Hematopoietic multipotent progenitor cell treated with erythropoietin and hydrocortisone succinate and interleukin-3 and kit ligand, for 15 days (in vitro differentiated cells): ENCODE measurements at regions not wholly inside any gene's neighbourhood (a gene's known extent, or its start where the extent isn't known, plus 50 kb on each side); places are given as distances from the start of the nearest gene placed in this dataset.

Experiments used
- DNase-seq: peaks from one replicate; pipeline ENCODE4 v3.0.0-alpha.2; 2015; ENCODE audit warnings: low spot score

DNA sequence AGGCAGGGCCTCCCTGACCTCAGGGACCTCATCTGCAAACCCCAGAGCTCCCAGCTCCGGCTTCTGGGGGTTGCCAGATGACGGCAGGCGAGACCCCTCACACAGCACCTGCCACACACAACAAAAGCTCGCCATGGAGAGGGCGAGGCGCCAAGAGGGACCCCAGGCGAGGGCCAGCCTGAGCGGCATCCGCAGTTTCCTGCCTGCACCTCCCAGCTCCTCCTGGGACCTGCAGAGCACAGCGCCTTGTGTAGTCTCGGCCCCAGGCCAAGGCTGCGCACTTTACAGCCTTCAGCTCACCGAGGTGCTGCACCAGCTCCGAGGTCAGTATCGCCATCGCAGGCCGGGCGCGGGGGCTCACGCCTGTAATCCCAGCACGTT is 82.4 kb upstream of the ADAMTS2 start:
- no peak for DNase-seq

DNA sequence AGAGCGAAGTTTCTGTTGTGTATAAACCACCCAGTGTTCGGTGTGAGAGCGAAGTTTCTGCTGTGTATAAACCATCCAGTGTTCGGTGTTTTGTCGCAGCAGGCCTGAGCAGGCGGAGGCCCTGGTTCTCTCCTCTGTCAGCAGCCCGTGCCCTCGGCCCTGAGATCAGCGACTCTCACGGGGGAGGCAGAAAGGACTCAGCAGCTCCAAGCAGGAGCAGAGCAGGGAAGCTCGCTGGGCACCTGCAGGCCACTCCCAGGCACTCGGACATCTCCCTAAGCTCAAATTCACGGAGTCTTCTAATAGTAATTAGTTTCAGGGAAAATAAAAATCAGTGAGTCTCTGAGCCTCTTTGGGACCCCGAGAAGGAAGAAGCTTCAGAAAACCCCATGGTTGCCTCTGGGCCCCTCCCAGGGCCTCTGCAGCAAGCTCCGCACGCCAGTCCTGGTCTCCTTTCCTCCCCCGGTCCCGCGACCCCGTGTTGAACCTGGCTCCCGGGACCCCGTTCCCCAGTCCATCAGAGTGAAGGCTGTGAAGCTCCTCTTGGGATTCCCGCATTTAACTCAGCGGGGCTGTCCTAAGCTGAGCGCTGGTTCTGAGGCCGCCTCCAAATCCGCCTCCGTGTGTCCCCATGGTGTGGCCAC is 81.9 kb upstream of the ADAMTS2 start:
- no peak for DNase-seq

DNA sequence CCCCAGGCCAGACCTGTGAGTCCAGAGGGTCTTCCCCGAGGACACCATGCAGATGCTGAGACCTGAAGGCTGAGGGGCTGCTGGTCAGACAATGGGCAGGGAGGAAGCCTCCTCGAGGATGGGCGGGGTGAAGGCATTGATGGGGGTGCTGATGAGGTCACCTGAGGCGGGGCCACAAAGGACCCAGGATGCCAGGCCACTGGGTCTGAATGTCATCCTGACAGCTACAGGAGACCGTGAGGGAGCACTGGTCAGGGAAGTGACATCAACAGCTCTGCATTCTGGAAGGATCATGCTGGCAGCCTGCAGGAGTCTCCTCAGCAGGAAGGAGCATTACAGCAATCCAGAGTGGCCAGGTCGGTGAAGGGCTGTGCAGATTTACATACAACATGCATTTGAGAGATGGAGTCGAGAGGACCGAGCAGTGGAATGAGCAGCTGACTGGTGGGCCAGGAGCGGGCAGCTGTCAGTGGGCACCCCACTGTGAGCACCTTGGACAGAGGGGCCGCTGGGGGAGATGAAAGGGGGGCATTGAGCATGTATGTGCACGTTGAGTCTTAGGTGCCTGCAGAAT is 77.7 kb upstream of the ADAMTS2 start:
- DNase-seq: no peak

DNA sequence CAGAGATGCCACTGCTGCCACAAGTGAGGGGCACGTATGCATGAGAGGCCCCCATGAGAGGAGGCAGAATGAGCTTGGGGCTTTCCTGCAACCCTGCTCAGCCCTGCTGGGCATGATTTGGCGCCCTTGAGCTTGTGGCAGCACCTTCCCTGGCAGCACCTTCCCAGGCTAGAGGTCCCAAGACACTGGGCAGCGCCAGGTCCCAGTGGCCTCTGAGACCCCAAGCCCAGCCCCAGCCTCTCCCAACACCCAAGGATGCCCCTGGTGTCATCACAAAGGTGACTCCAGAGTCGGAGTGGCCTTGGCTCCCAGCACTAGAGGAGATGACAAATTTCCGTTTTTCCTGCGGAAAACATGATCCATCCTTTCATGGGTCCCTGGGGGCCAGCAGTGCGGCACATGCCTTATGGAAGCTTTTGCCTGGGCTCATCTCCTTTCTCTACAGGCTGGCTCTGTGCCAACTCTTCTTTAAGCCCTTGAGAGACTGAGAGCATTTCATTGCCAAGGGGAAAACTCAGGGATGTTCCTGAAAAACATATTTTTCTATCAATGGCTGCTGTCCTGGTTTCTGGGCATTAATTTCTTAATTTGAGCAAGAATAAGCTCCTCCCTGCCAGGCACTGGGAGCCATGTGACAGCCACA is 77.1 kb upstream of the ADAMTS2 start:
- DNase-seq: no peak

DNA sequence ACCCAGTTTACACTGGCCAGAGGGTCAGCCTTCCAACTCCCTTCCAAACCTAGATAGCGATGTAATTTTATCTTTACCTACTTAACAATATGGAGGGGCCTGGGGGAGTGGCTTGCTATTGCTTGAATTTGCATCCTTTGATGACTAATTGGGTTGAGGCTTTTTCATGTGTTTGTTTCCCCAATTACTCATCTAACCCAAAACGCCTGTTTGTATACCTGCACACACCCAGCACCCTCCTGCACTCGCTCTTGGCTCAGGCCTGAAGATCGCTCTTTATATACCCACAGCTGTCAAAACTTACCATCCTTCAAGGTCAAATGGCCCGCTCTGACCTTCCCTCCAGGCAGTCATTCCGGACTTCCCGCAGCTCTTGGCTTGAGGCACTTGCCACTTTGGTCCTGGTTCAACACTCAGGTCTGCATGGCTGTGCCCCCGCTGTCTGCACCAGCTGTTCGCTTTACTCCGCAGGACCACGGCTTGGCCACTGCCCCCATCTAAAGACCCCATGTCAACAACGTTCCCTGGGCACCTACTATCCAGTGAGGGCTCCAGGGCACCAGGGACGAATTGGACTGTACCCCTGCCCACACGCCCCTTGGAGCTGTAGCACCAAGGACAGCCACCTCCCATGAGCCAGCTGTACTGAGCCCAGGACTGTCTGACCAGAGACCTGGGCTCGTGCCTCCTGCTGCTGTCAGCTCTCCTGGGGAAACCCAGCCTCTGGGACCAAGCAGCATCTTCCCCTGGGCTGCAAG is 76.1 kb upstream of the ADAMTS2 start:
- DNase-seq: no peak

DNA sequence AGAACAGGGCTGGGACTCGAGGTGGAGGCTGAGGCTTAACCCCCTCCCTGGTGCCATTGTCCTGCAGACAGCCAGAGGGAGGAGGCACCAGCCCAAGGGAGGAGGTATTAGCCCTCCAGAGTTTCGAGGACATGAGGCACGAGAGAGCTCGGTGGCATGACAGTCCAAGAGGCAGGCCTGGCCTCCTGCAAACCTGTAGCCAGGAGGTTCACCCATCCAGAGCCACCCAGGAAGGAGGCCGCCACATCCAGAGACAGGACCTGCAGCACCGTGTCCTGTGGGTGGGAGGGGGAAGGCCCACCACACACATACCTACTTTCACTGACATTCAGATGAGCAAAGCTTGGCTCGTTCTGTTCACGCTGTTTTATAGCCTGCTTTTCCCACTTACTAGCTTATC is 75.2 kb upstream of the ADAMTS2 start:
- DNase-seq: no peak

DNA sequence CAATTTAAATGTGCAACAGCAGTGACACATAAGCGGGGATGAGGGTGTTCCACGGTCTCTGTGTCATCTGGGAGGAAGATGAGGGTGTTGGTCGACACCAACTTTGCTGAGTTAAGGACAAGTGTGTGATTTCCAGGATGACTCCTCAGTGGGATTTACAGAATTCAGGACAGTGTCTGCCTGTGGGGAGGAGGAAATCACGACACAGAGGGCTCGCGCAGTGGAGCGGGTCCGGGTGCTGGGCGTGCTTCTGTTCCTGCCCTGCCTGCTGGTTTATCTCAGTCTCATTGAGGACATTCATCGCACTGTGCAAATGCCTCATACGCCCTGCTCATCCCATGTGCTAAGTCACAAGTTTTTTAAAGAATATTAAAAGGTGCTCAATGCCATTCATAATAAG is 73.7 kb upstream of the ADAMTS2 start:
- DNase-seq: no peak

DNA sequence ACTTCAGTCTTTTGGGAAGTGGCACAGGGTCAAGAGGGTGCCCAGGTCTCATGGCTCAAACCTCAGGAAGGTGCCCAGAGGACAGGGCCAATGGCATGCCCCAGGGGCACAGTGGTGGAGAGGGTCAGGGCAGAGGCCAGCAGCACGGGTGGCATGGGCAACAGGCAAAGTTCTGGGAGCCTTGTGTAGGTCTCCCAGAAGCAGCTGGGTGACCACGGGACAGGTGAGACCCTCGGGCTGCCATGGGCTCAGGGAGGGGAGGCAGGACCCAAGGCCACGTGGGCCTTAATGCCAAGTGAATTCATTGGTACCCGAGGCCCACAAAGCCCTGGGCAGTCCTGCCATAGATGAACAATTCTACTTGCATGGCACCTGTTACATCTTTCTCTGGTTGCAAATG is 72.4 kb upstream of the ADAMTS2 start:
- DNase-seq: no peak

DNA sequence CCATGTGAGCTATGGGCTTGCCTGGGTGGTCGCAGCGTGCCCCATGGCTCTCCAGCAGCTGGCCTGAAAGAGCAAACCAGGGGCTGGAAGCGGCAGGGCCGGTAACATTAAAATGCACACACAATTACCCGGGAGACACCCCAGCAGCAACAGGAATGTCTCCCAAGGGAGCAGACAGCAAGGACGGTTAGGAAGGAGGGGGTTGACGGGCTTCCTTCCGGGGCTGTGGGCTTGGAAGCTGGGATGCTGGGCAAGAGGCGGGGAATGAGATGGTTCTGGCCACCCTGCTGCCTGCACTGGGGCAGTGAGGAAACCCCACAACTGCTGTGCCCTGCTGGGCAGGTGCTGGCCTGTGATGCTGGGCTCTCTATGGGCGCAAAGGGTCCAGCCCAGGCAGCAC is 71.8 kb upstream of the ADAMTS2 start:
- no peak for DNase-seq

DNA sequence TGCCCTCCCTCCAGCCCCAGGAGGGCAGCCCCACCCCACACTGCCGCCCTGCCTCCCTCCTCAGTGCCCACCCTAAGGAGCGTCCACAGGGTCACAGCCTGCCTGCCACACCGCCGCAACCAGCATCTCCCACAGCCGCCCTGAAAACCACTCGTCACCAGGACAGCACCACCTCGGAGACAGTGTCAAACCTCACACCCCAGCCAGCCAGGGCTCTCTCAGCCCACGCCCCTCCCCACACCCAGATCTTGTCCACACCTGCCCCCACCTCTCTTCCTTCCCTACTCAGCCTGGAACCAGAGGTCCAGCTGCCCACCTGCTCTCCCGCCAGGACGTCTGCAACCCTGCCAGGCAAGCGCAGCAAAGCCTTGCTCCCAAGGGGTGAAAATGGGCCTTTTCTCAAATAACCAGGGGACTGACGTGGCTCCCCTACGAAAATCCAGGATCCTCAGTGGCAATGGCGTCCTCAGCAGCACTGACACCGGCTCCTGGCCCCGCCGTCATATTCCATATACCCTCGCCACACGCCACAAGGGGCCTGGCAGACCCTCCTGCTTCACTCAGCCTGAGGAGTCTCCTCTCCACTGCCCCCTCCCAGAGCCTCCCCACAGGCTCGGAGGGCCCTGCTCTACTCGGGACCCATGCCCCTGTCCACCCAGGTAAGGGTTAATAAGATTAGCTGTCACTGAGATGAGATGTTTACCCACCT is 71.0 kb upstream of the ADAMTS2 start:
- DNase-seq: no peak

DNA sequence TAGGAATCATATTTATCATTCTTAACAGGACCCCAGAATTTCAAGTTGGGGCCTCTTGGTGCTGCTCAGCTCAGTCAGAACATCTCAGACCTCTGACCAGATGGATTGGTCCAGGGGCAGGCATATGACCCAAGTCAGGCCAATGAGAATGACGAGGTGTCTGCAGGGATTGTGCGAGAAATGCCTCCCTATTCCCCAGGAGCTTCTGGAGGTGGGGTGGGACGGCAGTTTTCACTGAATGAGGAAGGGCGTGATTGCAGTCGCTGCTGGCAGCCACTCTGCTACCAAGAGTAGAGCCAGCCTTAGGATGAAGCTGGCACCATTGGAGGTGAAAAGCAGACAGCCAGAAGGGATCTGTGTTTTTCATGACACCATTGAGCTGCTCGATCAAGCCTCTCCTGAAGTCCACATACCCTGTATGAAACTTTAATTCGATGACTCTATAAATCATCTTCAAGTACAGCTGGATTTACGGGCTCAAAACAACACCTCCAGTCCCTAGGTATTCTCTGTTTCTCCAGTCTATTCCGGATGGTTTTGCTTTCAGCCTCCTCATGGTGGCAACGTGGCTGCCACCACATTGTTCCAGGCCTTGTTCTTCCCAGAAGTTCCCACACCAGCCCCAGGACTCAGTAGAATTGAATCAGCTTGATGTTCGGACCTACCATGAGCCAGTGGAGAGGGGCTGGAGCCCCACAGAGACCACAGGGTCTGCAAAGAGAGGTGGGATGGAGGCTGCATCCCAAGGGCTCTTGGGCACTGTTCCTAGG is 70.2 kb upstream of the ADAMTS2 start:
- no peak for DNase-seq

DNA sequence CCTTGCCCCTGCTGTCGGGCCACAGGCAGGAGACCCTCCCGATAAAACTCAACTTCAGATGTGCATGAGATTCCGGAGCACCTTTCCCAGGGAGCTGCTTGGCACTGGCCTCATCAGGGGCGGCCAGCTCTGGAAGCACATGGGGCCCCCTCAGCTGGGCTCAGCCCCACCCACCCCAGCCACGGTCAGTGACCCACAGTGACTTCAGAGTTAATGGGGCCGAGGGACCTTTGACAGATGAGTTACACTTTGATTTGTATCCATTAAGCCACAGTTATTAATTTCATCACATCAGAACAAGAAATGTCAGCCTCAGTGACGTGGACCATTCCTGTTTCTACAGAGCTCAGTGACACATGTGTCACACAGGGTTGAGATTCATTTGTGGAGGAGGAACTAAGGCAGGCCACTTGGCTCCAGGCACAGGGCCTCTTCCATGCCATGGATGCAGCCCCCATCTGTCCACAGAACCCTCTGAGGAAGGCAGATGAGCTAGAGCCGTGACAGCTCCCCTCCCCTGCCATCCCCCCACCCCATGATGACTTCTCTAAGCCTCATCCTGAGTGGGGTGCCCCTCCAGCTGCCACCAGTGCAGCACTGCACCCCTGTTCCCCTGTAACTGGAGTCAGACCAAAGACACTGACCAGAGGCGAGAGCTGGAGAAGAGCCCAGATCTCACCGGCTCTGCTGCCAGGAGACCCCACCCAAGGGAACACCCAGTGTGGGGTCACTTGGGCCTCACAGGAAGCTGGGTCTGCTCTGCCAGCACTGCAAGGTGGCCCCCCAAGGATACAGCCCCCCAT is 69.4 kb upstream of the ADAMTS2 start:
- DNase-seq: no peak

DNA sequence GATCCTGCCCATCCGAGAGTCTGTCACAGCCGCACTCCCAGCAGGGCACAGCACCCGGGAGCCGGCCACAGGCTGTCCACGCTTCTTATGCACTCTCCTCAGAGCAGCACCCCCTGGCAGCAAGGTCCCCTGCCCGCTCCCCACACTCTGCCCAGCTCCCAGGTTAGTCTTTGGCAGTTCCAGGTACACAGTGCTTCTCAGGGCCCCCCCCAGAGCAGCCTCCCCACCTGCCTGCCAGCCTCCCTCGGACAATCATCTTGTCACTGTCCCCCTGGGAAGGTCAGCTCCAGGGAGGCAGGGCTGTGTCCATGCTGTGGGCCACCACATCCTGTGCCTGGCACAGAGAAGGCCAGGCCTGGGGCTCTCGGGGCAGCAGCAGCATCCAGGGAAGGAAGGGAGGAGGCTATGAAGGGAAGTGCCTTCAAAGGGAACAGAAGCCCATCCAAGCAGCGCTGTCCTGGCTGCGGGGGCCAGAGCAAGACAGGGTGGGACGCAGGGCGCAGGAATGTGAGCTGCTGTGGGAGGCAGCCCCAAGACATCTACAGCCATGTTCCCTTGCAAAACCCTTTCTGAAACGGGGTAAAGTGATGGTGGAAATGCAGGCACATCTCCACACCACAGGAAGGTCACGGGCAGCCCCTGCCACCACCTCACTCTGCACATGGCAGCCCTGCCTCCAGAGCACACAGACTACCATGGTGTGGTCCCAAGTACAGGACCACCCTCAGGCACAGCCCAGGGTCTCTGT is 68.6 kb upstream of the ADAMTS2 start:
- no peak for DNase-seq

DNA sequence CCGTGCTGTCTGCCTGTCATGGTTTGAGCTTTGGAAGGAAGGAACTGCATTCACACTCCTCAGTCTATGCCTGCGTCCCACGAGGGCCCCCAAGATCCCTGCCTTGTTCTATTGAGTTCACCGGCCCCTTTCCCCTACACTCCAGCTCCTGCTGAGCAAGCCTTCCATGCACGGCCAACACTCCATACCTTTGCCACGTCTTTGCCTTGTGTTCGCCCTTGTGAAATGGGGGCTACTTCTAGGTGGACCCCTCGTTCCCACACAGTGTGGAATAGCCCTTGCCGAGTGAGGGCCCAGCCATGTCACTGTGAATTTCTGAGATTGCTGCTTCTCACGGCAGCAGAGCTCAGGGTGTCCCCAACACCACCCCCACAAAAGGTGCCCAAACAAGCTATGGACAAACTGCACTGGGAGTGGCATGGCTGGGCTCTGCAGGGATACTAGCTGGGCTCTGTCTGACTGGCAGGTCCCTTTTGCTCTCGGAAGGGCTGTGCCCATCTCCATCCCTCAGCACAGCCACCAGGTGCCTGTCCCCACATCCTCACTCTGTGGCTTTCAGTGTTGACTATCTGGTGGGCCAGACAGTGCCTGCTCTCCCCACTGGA is 67.9 kb upstream of the ADAMTS2 start:
- DNase-seq: no peak

DNA sequence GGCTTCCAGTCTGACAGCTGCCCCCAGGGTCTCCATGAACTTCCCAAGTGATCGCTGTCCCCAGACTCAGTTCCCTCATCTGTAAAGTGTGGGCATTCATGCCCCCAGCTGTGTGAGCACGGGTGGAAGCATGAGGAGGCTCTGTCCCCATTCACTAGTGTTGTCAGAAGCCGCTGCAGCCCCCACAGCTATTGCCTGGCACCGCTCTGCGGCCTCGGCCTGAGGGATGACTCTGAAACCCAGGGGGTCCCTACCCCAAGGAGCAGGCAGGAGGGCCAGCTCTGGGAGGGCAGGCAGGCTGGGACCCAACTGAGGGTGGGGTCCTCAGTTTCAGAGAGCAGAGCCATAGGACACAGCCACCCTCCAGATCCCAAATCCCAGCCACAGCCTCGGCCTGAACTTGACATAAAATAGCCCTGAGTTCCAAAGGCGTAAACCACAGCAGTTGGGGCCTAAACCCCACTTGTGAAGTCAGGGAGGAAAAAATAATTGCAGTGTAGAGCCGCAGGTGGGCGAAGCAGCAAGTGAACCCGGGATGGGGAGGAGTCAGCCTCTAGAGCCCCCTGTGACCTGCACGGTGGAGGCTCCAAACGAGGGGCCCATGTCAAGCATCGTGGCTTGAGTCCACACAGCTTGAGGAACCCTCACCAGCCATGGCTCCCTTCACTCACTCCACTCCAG is 66.0 kb upstream of the ADAMTS2 start:
- no peak for DNase-seq

DNA sequence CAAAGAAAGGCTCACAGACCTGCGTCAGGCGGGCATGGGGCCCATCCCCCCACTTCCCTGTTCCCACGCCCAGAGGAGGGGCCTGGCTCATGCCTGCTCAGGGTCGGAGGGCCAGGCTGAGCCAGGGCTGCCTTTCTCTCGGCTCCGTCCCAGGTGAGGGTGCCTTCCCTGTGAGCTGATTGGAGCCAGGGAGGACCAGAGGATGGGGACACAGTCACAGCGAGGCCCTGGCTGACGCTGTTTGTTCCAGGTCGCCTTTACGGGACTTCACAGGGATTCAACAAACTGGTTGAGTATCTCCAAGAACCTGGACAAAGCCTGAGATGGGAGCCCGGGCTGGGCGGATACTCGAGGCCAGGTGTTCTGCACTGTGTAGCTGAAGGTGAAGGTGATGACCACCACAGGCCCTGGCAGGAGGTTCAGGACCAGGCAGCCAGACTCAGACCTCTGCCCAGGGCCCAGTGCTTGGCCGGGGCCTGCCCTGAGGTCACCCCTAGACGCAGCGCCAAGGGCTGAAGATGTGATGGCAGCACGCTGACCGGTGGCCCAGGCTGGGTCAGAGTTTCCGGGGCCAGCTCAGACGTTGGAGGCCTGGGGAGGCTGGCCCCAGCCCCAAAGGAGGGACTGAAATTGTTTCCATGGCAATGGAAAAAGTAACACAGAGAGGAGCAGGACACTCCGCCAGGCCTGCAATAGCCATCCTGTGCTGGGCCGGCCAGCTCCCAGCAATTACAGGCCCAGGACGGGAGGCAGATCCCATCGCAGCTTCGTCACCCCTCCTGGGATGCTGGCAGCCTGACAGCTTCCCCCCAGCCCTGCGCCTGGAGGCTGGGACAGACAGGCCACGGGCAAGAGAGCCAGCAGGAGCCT is 65.3 kb upstream of the ADAMTS2 start:
- DNase-seq: no peak

DNA sequence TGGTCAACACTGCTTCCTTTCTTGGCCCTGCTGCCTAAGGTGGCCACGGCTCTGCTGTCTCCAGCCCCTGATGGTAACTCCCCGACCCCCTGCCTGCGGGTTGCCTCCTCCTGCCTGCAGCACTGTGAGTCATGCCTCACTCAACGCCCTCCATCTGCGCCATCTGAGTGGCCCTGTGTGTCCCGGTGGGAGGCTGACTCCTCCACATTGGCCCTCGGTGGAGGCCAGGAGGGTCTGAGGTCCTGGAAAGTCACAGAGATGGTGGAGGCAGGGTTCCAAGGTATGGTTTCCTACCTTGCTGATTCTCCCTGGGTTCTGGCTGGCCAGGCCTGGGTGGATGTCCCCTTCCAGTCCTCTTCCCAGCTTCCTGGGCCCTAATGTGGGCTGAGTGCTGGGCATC is 64.5 kb upstream of the ADAMTS2 start:
- no peak for DNase-seq

DNA sequence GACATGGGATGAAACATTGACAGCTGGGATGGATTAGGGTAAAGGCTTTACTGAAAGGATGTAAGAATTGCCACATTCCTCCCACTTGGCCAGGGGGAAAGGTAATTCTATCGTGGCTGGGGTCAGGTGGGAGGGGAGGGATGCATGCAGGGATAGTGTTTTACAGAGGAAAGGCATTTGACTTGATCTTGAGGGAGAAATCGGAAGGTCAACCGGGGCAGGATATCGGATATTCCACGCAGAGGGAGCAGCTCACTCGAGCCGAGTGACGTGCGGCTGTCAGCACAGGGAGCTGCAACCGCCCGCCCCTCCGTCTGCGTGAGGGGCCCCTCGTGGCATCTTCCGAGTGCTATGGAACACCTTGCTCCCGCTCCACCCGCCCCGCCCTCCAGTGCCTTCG is 63.4 kb upstream of the ADAMTS2 start:
- DNase-seq: no peak
